DMS53 treated with DMSO at 0.1 percent for 48 hours (cell line): ENCODE measurements at regions not wholly inside any gene's neighbourhood (a gene's known extent, or its start where the extent isn't known, plus 50 kb on each side); places are given as distances from the start of the nearest gene placed in this dataset.

Source experiments
- DNase-seq: peaks from one replicate; lab custom pipeline; 2025; ENCODE audit not compliant: unreplicated experiment; lab: John Stamatoyannopoulos, UW

- DNase-seq, result no peak
Measured at GRCh38 chr4:20626326-20627005, 73.8 kb upstream of the PACRGL start.

GRCh38 chr4:20627866-20628265, 72.4 kb upstream of the PACRGL start:
- no peak for DNase-seq

GRCh38 chr4:20629186-20630106, 70.8 kb upstream of the PACRGL start:
- DNase-seq, result no peak

- no peak for DNase-seq
Measured at GRCh38 chr4:20638825-20639224, 61.4 kb upstream of the PACRGL start.

- DNase-seq, result peak; percentile 28
Measured at GRCh38 chr4:20639346-20639745, 60.9 kb upstream of the PACRGL start.

- no peak for DNase-seq
Measured at GRCh38 chr4:20640989-20641388, 59.3 kb upstream of the PACRGL start.

- DNase-seq, result no peak
Measured at GRCh38 chr4:20641976-20642375, 58.3 kb upstream of the PACRGL start.

GRCh38 chr4:20643631-20644030, 56.6 kb upstream of the PACRGL start:
- DNase-seq, result no peak

- DNase-seq, result no peak
Measured at GRCh38 chr4:20645236-20645635, 55.0 kb upstream of the PACRGL start.

- no peak for DNase-seq
Measured at GRCh38 chr4:20646287-20646686, 54.0 kb upstream of the PACRGL start.
